Astrocyte (in vitro differentiated cells and primary cell): ENCODE measurements at regions not wholly inside any gene's neighbourhood (a gene's known extent, or its start where the extent isn't known, plus 50 kb on each side); places are given as distances from the start of the nearest gene placed in this dataset.

Source experiments
- DNase-seq: peaks from one replicate; pipeline ENCODE4 v3.0.0-alpha.2; 2010; ENCODE audit warnings: low read depth
- FAIRE-seq: peaks from 2 replicates; lab custom pipeline; 2011; peaks lifted over from hg19 to GRCh38; lab: Jason Lieb, UNC
- H2AFZ ChIP-seq: 2 replicates; pipeline ENCODE4 v1.6.0; 2012; ENCODE audit warnings: low read depth, low read length, inconsistent platforms
- H3K27ac ChIP-seq: 2 replicates; pipeline ENCODE4 v1.5.1; 2011; ENCODE audit warnings: low read depth, low read length, inconsistent platforms
- H3K27me3 ChIP-seq: 2 replicates; pipeline ENCODE4 v1.6.0; 2011; ENCODE audit warnings: low read length, inconsistent platforms; ENCODE audit not compliant: insufficient read depth
- H3K36me3 ChIP-seq: 2 replicates; pipeline ENCODE4 v1.5.1; 2011; ENCODE audit warnings: low read length, inconsistent platforms; ENCODE audit not compliant: insufficient read depth
- H3K4me1 ChIP-seq: 2 replicates; pipeline ENCODE4 v1.5.1; 2011; ENCODE audit warnings: low read length, inconsistent platforms; ENCODE audit not compliant: insufficient read depth
- H3K4me2 ChIP-seq: 2 replicates; pipeline ENCODE4 v1.6.0; 2012; ENCODE audit warnings: low read length, inconsistent platforms
- H3K4me3 ChIP-seq: 2 replicates; pipeline ENCODE4 v1.5.1; 2011; ENCODE audit warnings: low read depth, mild to moderate bottlenecking, low read length, inconsistent platforms; ENCODE audit not compliant: insufficient read depth
- H3K79me2 ChIP-seq: 2 replicates; pipeline ENCODE4 v1.6.0; 2012; ENCODE audit warnings: mild to moderate bottlenecking, low read length, inconsistent platforms; ENCODE audit not compliant: insufficient read depth
- H3K9ac ChIP-seq: 2 replicates; pipeline ENCODE4 v1.6.0; 2012; ENCODE audit warnings: mild to moderate bottlenecking, low read length, inconsistent platforms
- H3K9me3 ChIP-seq: 2 replicates; pipeline ENCODE4 v1.5.1; 2012; ENCODE audit warnings: low read depth, mild to moderate bottlenecking, low read length, inconsistent platforms; ENCODE audit not compliant: insufficient read depth
- H4K20me1 ChIP-seq: 2 replicates; pipeline ENCODE4 v1.6.0; 2012; ENCODE audit warnings: low read length, inconsistent platforms; ENCODE audit not compliant: insufficient read depth
- H3K27ac Mint-ChIP-seq: one replicate; pipeline ENCODE4 v1.8.0; 2021; ENCODE audit warnings: mild to moderate bottlenecking, mixed read lengths; ENCODE audit not compliant: unreplicated experiment
- H3K27me3 Mint-ChIP-seq: one replicate; pipeline ENCODE4 v1.8.0; 2021; ENCODE audit warnings: low read depth, mixed read lengths; ENCODE audit not compliant: unreplicated experiment
- H3K36me3 Mint-ChIP-seq: one replicate; pipeline ENCODE4 v1.8.0; 2021; ENCODE audit warnings: low read depth, mixed read lengths; ENCODE audit not compliant: unreplicated experiment
- H3K4me1 Mint-ChIP-seq: one replicate; pipeline ENCODE4 v1.8.0; 2021; ENCODE audit warnings: low read depth, mixed read lengths; ENCODE audit not compliant: unreplicated experiment
- H3K4me3 Mint-ChIP-seq: one replicate; pipeline ENCODE4 v1.8.0; 2021; ENCODE audit warnings: mild to moderate bottlenecking, moderate library complexity, mixed read lengths; ENCODE audit not compliant: unreplicated experiment
- H3K9me3 Mint-ChIP-seq: one replicate; pipeline ENCODE4 v1.8.0; 2021; ENCODE audit warnings: mild to moderate bottlenecking, mixed read lengths; ENCODE audit not compliant: unreplicated experiment
- EZH2 ChIP-seq: IDR thresholded peaks from 2 replicates; pipeline ENCODE4 v1.6.1; 2012; ENCODE audit warnings: mild to moderate bottlenecking, low read length, inconsistent platforms; ENCODE audit not compliant: insufficient read depth
- TF ChIP-seq, protein P1 (sequence below): IDR thresholded peaks from 2 replicates; pipeline ENCODE4 v1.5.1; 2011; ENCODE audit warnings: low read depth, mild to moderate bottlenecking, inconsistent platforms, low read length, moderate library complexity; ENCODE audit not compliant: insufficient read depth

DNA sequence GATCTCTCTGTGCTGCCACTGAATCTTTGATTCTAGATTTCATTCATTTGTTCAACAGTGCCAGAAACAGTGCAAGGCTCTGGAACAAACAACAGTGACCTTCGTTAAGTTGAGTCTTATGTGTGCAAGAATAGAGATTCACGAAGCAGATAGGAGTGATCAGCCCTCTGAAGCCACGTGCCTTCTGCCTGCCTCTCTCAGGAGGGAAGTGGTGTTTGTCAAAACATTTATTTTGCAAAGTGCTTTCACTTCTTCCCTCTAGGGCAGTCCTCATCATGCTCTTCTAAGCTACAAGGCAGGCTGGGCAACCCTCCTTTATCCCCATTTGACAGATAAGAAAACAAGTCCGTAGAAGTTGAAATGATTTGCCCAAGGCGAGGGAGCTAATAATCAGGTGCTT is 204.3 kb downstream of the TFAP2C start:
- Mint-ChIP-seq H3K4me3 (no peak overlapping the region), H3K27ac (no peak overlapping the region), H3K4me1 (no peaks in the 10 kb centered on the region), H3K27me3 (peaks cover 67% of the 10 kb centered on the region), H3K9me3 (peaks cover 8% of the 10 kb centered on the region), H3K36me3 (no peaks in the 10 kb centered on the region)
- no peaks in the 10 kb centered on the region for H3K79me2 ChIP-seq
- TF ChIP-seq EZH2: no peak
- TF ChIP-seq, protein P1, sequence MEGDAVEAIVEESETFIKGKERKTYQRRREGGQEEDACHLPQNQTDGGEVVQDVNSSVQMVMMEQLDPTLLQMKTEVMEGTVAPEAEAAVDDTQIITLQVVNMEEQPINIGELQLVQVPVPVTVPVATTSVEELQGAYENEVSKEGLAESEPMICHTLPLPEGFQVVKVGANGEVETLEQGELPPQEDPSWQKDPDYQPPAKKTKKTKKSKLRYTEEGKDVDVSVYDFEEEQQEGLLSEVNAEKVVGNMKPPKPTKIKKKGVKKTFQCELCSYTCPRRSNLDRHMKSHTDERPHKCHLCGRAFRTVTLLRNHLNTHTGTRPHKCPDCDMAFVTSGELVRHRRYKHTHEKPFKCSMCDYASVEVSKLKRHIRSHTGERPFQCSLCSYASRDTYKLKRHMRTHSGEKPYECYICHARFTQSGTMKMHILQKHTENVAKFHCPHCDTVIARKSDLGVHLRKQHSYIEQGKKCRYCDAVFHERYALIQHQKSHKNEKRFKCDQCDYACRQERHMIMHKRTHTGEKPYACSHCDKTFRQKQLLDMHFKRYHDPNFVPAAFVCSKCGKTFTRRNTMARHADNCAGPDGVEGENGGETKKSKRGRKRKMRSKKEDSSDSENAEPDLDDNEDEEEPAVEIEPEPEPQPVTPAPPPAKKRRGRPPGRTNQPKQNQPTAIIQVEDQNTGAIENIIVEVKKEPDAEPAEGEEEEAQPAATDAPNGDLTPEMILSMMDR: no peak
- no peak overlapping the region for H3K27ac ChIP-seq
- FAIRE-seq (no peak), DNase-seq (no peak)
- H3K4me3 ChIP-seq: no peak overlapping the region
- H2AFZ ChIP-seq: no peak overlapping the region
- H3K27me3 ChIP-seq: peaks cover 43% of the 10 kb centered on the region
- no peaks in the 10 kb centered on the region for H3K4me1 ChIP-seq
- H3K9me3 ChIP-seq: no peaks in the 10 kb centered on the region
- H4K20me1 ChIP-seq: no peaks in the 10 kb centered on the region
- H3K9ac ChIP-seq: no peak overlapping the region
- H3K36me3 ChIP-seq: no peaks in the 10 kb centered on the region
- H3K4me2 ChIP-seq: no peak overlapping the region

DNA sequence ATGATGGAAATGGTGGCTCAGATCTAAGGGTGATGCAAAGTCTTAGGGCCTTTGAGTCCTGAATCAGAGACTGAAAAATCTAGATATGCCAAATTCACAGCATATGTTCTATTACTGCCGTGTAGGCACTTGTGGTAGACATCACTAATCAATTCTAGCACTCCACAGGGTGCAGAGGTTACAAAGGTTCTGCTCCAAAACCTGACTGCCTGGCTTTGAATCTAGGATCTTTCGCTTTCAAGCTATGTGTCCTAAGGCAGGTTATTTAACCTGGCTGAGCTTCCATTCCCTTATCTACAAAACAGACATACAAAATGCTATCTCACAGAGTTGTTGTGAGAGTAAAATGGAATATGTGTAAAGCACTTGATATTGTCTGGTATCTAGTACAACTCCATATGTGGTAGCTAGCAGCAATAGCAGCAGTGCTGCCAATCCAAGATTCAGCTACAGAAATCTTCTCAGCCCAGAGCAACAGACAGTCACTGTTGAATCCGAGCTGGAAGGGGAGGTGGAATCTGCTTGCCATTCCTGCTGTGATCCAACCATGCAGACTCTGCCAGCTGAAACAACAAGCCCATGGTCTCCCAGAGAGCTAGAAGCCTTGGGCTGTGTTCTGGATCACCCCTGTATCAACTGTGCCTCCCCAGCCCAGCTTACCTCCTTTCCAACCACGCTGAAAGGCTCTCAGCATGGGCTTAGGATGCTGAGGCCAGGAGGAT is 206.9 kb downstream of the TFAP2C start:
- H3K4me3 ChIP-seq: no peak overlapping the region
- H3K4me1 ChIP-seq: no peaks in the 10 kb centered on the region
- no peak overlapping the region for H3K27ac ChIP-seq
- no peak overlapping the region for H3K9ac ChIP-seq
- H3K9me3 Mint-ChIP-seq: peaks cover 9% of the 10 kb centered on the region
- H3K27ac Mint-ChIP-seq: no peak overlapping the region
- no peaks in the 10 kb centered on the region for H3K4me1 Mint-ChIP-seq
- no peak overlapping the region for H3K4me3 Mint-ChIP-seq
- no peaks in the 10 kb centered on the region for H3K79me2 ChIP-seq
- no peaks in the 10 kb centered on the region for H3K9me3 ChIP-seq
- H3K36me3 Mint-ChIP-seq: no peaks in the 10 kb centered on the region
- DNase-seq (no peak), FAIRE-seq (no peak)
- H2AFZ ChIP-seq: no peak overlapping the region
- H4K20me1 ChIP-seq: no peaks in the 10 kb centered on the region
- H3K27me3 Mint-ChIP-seq: peaks cover 64% of the 10 kb centered on the region
- H3K27me3 ChIP-seq: peaks cover 28% of the 10 kb centered on the region
- no peak for TF ChIP-seq EZH2
- TF ChIP-seq, protein P1: no peak
- no peaks in the 10 kb centered on the region for H3K36me3 ChIP-seq
- H3K4me2 ChIP-seq: no peak overlapping the region

DNA sequence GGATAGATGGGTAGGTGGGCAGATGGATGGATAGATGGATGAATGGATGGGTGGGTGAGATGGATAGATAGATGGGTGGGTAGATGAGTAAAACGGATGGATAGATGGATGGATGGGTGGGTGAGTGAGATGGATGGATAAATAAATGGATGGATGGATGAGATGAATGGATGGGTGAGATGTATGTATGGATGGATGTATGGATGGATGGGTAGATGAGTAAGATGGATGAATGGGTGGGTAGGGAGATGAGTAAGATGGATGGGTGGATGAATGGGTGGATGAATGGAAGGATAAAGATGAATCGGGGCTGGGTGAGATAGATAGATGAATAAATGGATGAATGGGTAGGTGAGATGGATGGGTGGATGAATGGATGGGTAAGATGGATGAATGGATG is 210.1 kb downstream of the TFAP2C start:
- Histone ChIP-seq H3K4me3 (no peak overlapping the region), H3K36me3 (no peaks in the 10 kb centered on the region), H4K20me1 (no peaks in the 10 kb centered on the region), H3K27me3 (peaks cover 15% of the 10 kb centered on the region), H3K79me2 (no peaks in the 10 kb centered on the region), H3K4me2 (no peak overlapping the region), H3K9ac (no peak overlapping the region), H2AFZ (no peak overlapping the region), H3K4me1 (no peaks in the 10 kb centered on the region), H3K9me3 (no peaks in the 10 kb centered on the region), H3K27ac (no peak overlapping the region)
- TF ChIP-seq EZH2: no peak
- TF ChIP-seq, protein P1: no peak
- H3K4me3 Mint-ChIP-seq: no peak overlapping the region
- H3K4me1 Mint-ChIP-seq: no peaks in the 10 kb centered on the region
- FAIRE-seq: no peak
- DNase-seq: no peak
- H3K27ac Mint-ChIP-seq: no peak overlapping the region
- peaks cover 9% of the 10 kb centered on the region for H3K9me3 Mint-ChIP-seq
- no peaks in the 10 kb centered on the region for H3K36me3 Mint-ChIP-seq
- peaks cover 65% of the 10 kb centered on the region for H3K27me3 Mint-ChIP-seq
